Right atrium auricular region (tissue), 2 donors: ENCODE measurements at regions not wholly inside any gene's neighbourhood (a gene's known extent, or its start where the extent isn't known, plus 50 kb on each side); places are given as distances from the start of the nearest gene placed in this dataset.
"Not testable (repeated sequence)": the region's sequence is repeated elsewhere in the genome, so short reads cannot be mapped to it uniquely, and the experiment has no call there.

Experiments used
- DNase-seq: peaks from one replicate; pipeline ENCODE4 v3.0.0-alpha.2; 2019; ENCODE audit warnings: low spot score
- H3K27ac ChIP-seq, 2 donors: fragments of 200-600 bp; sonication (generic); 1 replicate in 1 of 2; 2 replicates in 1 of 2; pipeline ENCODE4 v1.5.1; 2016 to 2019
- H3K27me3 ChIP-seq, 2 donors: fragments of 200-600 bp; sonication (generic); one replicate each; pipeline versions ENCODE4 v1.5.1 to v1.6.0; 2017 to 2019
- H3K36me3 ChIP-seq: fragments of 200-600 bp; sonication (generic); one replicate; pipeline ENCODE4 v1.5.1; 2016
- H3K4me1 ChIP-seq, 2 donors: fragments of 200-600 bp; sonication (generic); one replicate each; pipeline versions ENCODE4 v1.5.1 to v1.6.0; 2017 to 2019
- H3K4me3 ChIP-seq, 2 donors: fragments of 200-600 bp; sonication (generic); 1 replicate in 1 of 2; 2 replicates in 1 of 2; pipeline ENCODE4 v1.5.1; 2017 to 2019; ENCODE audit warnings: mild to moderate bottlenecking in 1 of 2, moderate library complexity in 1 of 2
- H3K9me3 ChIP-seq, 2 donors: fragments of 200-600 bp; sonication (generic); one replicate each; pipeline ENCODE4 v1.5.1; 2019
- TF ChIP-seq, protein P1 (sequence below), 2 donors: fragments of 200-600 bp; sonication (generic); IDR thresholded peaks; one replicate each; pipeline ENCODE4 v1.5.1; 2019; ENCODE audit warnings: antibody characterized with exemption in 2 of 2

GRCh38 chr6:782141-782540 lies 89.2 kb upstream of the EXOC2 start:
- TF ChIP-seq, protein P1, sequence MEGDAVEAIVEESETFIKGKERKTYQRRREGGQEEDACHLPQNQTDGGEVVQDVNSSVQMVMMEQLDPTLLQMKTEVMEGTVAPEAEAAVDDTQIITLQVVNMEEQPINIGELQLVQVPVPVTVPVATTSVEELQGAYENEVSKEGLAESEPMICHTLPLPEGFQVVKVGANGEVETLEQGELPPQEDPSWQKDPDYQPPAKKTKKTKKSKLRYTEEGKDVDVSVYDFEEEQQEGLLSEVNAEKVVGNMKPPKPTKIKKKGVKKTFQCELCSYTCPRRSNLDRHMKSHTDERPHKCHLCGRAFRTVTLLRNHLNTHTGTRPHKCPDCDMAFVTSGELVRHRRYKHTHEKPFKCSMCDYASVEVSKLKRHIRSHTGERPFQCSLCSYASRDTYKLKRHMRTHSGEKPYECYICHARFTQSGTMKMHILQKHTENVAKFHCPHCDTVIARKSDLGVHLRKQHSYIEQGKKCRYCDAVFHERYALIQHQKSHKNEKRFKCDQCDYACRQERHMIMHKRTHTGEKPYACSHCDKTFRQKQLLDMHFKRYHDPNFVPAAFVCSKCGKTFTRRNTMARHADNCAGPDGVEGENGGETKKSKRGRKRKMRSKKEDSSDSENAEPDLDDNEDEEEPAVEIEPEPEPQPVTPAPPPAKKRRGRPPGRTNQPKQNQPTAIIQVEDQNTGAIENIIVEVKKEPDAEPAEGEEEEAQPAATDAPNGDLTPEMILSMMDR (IDR thresholded peaks at IDR 0.05) = no peak
- no peak for DNase-seq
- no peaks in the 10 kb centered on the region for H3K9me3 ChIP-seq
- H3K27ac ChIP-seq = no peak overlapping the region
- no peaks in the 10 kb centered on the region for H3K36me3 ChIP-seq
- H3K4me3 ChIP-seq = no peak overlapping the region
- no peaks in the 10 kb centered on the region for H3K4me1 ChIP-seq
- no peaks in the 10 kb centered on the region for H3K27me3 ChIP-seq

DNA sequence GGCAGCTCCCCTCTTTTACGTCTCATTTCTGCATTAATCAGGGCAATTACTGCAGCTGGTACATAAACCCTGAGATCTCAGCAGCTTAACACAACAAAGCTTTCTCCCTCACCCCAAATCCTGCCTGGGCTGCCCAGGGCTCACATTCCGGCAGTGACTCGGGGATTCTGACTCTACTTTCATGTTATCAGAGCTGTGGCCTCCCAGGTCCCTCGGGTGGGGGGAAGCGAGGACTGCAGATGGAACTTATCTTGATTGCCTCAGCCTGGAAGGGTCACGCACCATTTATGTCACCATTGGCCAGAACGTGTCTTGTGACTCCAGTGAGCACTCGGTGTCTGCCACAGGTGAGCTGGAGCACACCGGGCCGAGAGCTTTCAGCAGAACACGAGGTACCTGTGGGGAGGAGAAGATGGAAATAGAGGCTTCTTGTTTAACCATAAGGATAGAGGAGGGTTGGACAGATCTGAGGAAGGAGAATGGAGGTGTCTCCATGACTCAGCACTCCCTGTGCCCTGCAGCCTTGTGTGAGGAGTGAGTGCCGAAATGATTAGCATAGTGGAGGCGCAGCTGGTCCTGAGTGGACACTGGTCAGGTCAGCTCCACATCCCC lies 88.5 kb upstream of the EXOC2 start:
- Histone ChIP-seq H3K27ac (no peak overlapping the region), H3K27me3 (no peaks in the 10 kb centered on the region), H3K4me3 (no peak overlapping the region), H3K4me1 (no peaks in the 10 kb centered on the region), H3K36me3 (no peaks in the 10 kb centered on the region), H3K9me3 (no peaks in the 10 kb centered on the region)
- TF ChIP-seq, protein P1 (IDR thresholded peaks at IDR 0.05) = no peak
- DNase-seq = no peak

DNA sequence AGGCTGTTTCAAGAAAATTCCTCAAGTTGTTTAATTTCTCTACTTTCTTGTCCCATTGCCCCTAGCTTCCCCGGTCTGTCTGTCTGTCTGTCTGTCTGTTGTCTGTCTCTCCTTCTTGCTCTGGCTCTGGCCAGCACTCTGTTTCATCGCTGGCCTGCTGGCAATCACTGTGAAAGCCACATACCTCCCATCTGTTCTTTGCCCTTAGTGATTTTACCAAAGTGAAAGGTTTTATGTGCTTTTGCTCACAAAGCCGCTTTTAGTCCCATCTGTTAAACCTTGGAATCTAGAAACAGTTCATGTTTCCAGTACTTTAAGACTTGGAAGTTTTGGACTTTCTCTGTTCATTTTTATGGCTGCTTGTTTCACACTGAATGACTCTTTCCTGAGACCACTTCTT lies 87.8 kb upstream of the EXOC2 start:
- no peak overlapping the region for H3K27ac ChIP-seq

GRCh38 chr6:776951-777350 lies 84.0 kb upstream of the EXOC2 start:
- DNase-seq = no peak
- H3K27me3 ChIP-seq = no peaks in the 10 kb centered on the region
- no peaks in the 10 kb centered on the region for H3K4me1 ChIP-seq
- H3K36me3 ChIP-seq = no peaks in the 10 kb centered on the region
- TF ChIP-seq, protein P1 (IDR thresholded peaks at IDR 0.05) = no peak
- H3K4me3 ChIP-seq = no peak overlapping the region
- no peak overlapping the region for H3K27ac ChIP-seq
- no peaks in the 10 kb centered on the region for H3K9me3 ChIP-seq

More for the DNA sequence above, 87.8 kb upstream of the EXOC2 start:
- DNase-seq = no peak
- TF ChIP-seq, protein P1 (IDR thresholded peaks at IDR 0.05) = no peak
- H3K9me3 ChIP-seq = no peaks in the 10 kb centered on the region
- no peaks in the 10 kb centered on the region for H3K36me3 ChIP-seq
- no peak overlapping the region for H3K4me3 ChIP-seq
- no peaks in the 10 kb centered on the region for H3K27me3 ChIP-seq
- no peaks in the 10 kb centered on the region for H3K4me1 ChIP-seq

DNA sequence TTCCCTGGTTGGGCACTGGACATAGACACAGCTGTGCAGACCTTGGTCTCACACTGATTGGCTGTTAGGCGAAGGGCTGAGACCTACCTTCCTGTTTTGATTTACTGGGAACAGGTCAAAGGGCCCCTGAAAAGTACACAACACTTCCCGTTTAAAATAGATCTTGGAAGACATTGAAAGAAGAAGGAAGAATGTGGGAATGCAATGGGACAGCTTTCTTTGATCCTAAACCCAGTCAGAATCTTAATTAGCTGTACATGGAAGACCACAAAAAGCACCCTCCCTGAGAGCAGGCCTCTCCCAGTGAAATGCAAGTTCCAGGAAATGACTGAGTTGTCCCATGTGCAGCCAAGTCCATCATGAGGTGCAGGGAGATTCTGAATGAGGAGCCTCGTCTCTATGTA lies 83.6 kb upstream of the EXOC2 start:
- H3K27me3 ChIP-seq = no peaks in the 10 kb centered on the region
- TF ChIP-seq, protein P1 (IDR thresholded peaks at IDR 0.05) = no peak
- no peaks in the 10 kb centered on the region for H3K36me3 ChIP-seq
- H3K4me3 ChIP-seq = no peak overlapping the region
- no peaks in the 10 kb centered on the region for H3K9me3 ChIP-seq
- no peak overlapping the region for H3K27ac ChIP-seq
- H3K4me1 ChIP-seq = no peaks in the 10 kb centered on the region
- DNase-seq = no peak

DNA sequence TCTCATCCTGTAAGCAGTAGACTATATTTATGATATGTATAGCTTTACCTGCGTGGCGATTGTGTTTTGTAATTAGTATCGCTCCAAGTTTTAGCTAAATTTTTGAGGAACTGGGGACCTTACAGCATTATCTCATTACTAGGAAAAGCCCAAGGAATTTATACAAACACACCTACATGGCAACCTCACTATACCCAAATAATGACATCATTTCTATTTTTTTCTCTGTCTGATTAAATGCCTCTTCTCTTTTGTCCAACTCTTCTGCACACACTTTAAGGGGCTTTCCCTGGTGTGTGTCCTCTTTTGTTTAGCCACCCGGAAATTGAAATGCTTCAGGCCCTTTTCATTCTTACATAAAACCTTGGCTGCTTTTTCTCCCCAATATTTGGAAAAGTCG lies 82.9 kb upstream of the EXOC2 start:
- Histone ChIP-seq H3K9me3 (no peaks in the 10 kb centered on the region), H3K27ac (no peak overlapping the region), H3K36me3 (no peaks in the 10 kb centered on the region), H3K4me3 (no peak overlapping the region), H3K27me3 (no peaks in the 10 kb centered on the region), H3K4me1 (no peaks in the 10 kb centered on the region)
- TF ChIP-seq, protein P1 (IDR thresholded peaks at IDR 0.05) = no peak
- no peak for DNase-seq

- not testable (repeated sequence) for H3K27ac ChIP-seq, H3K36me3 ChIP-seq, DNase-seq, H3K9me3 ChIP-seq, H3K4me1 ChIP-seq, H3K27me3 ChIP-seq, H3K4me3 ChIP-seq
Observed at GRCh38 chr6:771683-772082, 78.7 kb upstream of the EXOC2 start.
